DMS114 treated with DMSO at 0.1 percent for 48 hours (cell line): ENCODE measurements at regions not wholly inside any gene's neighbourhood (a gene's known extent, or its start where the extent isn't known, plus 50 kb on each side); places are given as distances from the start of the nearest gene placed in this dataset.
"Not testable (repeated sequence)": the region's sequence is repeated elsewhere in the genome, so short reads cannot be mapped to it uniquely, and the experiment has no call there.

Experiments used
- DNase-seq: peaks from one replicate; lab custom pipeline; 2025; ENCODE audit not compliant: unreplicated experiment; lab: John Stamatoyannopoulos, UW

DNA sequence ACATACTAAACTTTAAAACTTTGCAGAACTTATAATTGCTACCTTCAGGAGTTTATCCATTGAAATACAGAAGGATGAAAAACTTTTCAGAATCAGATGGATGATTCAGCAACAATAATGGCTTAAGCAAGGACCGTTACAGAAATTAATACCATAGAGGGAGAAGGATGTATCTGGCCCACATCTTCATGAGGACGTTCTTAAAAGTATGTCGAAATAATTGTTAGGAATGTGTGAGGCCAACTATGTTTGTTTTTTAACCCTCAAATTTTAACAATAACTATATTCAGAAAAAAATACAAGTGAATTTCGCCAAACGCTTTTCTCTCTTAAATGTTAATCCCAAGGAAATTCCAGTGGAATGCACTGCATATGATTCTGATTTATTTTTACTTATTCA lies 105.2 kb upstream of the EPHA3 start:
- no peak for DNase-seq

DNA sequence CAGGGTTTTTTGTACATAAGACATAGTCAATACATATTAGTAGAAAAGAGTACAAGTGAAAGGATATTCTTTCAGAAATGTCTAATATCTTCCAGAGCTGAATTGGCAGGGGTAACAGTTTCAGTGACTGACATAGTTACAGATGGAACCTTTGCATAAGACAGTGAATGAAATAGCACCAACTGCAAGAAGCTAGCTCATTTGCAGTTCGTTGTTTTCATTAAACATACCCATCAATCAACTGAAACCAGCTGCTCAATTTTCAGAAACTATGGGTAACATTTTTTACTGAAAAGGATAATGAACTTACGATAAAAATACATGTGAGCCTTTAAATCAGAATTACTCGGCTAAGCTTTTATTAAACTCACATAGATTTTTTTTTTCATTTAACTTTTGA lies 93.9 kb upstream of the EPHA3 start:
- DNase-seq = no peak

DNA sequence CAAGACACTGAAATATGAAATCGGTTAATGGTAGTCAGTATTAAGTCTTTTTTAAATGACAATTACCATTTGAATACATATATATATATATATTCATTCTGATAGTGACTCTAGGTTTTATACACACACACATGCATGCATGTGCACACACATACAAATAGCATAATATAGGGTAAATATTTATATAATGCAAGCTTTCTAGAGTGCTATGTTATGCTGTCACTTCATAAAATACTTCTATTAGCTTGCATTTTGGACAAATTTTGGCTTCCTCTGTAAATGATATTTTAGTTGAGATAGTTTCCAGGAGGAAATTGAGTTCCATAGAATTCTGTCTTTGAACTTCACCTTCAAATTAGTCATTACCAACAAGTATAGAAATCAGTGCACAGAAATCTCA lies 89.9 kb upstream of the EPHA3 start:
- DNase-seq = no peak

DNA sequence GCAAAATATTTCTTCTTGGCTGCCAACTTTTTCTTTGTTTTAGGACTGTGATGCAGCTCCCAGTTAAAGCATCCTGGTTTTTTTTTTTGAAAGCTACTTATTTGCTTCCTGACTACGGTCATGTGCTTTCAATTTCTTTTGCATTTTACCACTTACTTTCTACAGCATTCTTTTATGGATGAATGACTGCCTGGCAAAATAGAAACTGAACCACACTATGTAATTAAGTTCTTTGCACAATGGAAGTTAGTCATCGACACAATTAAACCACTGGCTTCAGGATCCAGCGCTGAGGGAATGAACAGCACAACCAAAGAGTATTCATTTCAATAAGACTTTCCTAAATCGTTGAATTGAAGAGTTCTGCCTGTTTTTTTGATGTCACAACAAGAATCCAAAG lies 82.2 kb upstream of the EPHA3 start:
- peak; percentile 16 for DNase-seq

DNA sequence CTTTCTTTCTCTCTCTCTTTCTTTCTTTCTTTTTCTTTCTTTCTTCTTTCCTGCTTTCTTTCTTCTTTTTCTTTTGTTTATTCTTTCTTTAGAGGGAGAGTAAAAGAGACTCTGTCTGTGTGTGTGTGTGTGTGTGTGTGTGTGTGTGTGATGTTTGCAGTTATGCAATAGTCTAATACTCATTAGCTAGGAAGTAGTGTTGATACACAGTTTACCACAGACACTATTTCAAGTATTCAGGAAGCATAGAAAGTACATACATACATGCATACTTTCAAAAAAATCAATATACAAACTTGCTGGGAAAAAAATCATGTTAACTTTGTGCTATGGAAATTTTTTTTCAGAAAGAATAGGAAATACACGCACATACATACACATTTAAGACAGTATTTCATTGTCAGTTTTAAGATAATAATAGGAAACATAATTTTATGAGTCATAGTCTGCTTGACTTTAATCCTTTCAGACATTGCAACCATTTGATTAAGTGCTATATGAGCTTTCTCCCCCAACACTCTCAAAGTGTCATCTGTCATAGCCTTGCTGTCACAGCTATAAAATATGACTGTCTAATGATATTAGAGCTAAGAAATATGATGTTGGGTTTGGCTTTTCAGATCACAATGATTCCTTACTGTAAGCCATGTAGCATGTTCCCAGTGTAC lies 74.9 kb upstream of the EPHA3 start:
- no peak for DNase-seq

DNA sequence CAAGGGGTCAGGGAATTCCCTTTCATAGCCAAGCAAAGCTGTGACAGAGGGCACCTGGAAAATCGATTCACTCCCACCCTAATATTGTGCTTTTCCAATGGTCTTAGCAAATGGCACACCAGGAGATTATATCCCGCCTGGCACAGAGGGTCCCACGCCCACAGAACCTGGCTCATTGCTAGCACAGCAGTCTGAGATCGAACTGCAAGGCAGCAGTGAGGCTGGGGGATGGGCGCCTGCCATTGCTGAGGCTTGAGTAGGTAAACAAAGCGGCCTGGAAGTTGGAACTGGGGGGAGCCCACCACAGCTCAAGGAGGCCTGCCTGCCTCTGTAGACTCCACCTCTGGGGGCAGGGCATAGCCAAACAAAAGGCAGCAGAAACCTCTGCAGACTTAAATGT lies 72.7 kb upstream of the EPHA3 start:
- DNase-seq = not testable (repeated sequence)

DNA sequence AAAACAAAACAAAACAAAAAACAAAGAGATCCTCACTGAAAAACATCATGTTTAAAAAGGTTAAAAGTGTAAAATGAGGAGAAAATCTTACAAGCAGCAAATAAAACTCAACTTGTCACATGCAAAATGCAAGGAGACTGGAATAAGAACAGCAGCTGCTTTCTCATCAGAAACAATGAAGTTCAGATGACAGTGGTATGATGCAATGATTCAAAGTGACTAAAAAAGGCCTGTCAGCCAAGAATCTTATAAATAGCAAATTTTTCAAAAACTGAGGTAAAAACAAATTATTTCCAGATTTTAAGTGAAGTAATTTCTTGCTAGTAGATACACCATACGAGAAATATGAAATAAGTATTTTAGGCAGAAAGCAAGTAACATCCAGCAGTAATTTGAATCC lies 68.6 kb upstream of the EPHA3 start:
- no peak for DNase-seq

DNA sequence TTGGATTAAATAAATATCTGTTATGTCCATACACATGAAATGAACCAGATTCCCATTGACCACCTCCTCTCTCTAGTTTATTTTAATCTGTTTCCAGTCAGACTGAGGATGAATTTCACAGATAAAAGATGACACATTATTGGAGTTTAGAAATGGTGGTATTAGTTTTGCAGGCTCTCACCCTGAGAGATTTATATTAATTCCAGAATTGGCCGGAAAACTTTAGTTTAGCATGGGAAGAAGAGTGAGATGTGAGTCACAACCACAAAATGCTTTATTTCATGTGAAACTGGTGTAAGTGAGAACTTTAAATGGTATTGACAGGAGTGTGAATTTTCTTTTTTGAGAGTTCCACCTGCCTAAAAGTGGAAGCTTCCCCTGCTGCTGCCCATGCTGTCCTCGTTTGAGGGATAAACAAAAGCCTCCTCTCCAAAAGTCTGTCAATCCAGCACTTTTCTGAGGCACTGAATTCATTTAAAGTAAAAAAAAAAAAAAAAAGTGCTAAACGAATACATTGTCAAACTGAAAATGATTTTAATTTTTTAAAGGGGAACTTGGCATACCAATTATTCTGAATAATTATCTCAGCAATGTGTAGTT lies 65.1 kb upstream of the EPHA3 start:
- no peak for DNase-seq

DNA sequence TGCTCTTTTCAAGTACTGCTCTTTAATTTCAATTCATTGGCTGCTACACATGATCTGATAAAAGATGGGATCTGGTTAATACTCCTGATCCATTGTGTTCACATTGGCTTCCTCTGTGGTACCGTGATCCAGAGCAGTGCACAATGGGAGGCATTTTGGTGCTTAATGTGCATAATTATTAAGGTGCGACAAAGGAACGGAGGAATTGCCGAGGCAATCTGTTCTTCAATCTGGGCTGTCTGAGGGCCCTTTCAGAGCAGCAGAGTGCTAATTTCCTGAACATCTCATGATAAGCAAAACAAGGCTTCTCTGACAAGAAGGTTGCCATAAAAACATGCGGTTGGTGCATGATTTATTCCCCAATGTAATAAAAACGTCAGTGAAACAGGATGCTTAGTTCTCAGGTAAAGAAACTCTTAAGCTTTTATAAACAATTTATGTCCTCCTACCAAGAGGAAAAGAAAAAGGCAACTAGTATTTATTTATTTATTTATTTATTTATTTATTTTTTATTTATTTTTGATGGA lies 64.0 kb upstream of the EPHA3 start:
- no peak for DNase-seq

DNA sequence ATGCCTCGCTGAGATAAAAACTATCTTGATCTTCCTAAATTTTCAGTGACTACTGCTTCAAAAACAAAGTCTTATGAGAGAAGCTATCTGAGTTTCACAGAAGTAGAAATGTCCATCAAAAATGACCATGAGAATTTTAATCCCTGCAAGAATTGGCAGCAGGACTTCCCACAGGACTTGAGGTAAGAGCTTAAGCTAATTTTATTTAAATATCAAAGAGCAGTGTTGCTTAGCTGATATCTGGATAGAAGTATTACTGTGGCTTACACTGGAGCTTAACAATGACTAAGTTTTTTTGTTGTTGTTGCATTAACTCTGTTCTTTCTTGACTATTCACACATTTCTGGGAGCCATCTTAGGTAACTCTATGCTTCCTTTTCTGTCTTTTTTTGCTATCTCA lies 60.8 kb upstream of the EPHA3 start:
- DNase-seq = no peak

DNA sequence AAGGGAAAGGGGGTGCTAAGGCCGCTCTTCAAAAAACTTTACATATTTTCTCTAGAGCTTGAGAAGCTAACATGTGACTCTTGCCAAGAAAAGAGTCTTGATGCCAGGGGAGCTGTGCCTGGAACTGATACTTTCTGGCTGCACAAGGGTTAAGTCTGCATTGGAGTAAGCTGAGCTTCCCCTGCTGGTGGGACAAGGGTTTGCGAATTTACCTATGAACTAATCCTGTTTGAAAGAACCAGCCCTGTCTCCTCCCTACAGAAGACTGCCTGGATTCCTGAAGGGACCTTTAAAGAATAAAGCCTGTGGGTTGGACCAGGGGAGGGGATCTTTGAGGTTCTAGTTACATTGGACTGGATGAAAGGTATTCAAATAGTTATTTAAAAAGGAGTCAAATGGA lies 58.3 kb upstream of the EPHA3 start:
- no peak for DNase-seq

DNA sequence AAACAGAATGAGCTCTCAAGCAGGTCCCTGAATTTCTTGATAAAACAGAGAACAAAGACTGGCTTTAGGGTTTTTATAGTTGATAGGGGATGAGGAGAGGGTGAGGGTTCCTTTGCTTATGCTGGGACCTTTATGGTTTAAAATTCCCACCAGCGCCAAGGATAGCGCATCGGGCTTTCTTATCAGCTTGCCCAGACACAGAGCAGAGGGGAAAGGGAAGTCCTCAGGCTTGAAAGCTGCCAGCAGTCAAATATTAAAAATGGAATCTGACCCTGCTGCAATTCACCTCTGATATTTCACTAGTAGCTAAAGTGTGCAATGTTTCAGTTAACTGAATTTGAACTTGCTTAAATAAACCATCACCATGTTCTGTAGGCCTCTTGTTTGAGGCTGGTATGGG lies 55.0 kb upstream of the EPHA3 start:
- DNase-seq = no peak

DNA sequence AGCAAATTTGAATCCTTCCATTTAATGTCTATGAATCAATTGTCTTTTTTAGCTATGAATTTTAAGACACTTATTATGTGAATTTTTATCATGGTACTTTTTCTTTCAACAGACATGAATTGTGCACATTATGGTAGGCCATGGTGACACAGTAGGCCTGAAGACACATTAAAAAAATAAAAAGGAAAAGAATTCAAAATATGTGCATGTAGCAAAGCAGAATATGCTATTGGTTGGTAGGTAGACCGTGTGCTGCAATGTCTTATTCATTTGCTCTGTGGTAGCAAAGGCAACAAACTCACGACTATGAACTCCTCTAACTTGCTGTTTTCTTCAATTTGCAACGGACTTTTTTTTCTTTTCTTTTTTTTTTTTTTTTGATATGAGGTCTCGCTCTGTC lies 50.0 kb upstream of the EPHA3 start:
- DNase-seq = no peak
